OCI-LY3 (cell line): ENCODE measurements at regions not wholly inside any gene's neighbourhood (a gene's known extent, or its start where the extent isn't known, plus 50 kb on each side); places are given as distances from the start of the nearest gene placed in this dataset.
A peak's percentile ranks its signal among the peaks of the same experiment; 100 is the strongest.

Source experiments
- EZH2phosphoT487 ChIP-seq: fragments of 200-600 bp; shearing (Covaris generic); IDR thresholded peaks from 2 replicates; pipeline ENCODE4 v1.6.1; 2018; ENCODE audit warnings: antibody characterized with exemption, mixed run types, low read depth
- TF ChIP-seq, protein P1 (sequence below): fragments of 200-600, 300-600 bp; sonication (generic); IDR thresholded peaks from 2 replicates; pipeline ENCODE4 v1.5.1; 2014; ENCODE audit warnings: antibody characterized with exemption, low read length, low read depth

DNA sequence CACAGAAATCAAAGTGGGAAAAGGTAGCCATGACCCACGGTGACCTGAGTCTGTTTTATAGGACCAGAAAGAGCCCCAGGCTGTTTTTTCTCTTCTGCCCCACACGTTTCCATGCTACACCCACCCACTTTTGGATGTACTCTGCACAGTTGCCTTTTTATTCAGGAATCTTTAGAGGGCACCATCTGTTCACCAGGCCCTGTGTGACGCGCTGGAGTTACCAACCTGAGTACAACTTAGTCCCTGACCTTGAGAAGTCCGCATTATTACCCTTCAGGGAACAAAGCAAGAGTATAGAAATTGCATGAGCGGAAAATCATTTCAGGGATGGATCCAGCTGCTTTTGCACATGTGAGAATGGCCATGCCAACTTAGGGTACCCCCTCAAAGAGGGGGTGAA is 207.8 kb upstream of the GATB start:
- TF ChIP-seq, protein P1, sequence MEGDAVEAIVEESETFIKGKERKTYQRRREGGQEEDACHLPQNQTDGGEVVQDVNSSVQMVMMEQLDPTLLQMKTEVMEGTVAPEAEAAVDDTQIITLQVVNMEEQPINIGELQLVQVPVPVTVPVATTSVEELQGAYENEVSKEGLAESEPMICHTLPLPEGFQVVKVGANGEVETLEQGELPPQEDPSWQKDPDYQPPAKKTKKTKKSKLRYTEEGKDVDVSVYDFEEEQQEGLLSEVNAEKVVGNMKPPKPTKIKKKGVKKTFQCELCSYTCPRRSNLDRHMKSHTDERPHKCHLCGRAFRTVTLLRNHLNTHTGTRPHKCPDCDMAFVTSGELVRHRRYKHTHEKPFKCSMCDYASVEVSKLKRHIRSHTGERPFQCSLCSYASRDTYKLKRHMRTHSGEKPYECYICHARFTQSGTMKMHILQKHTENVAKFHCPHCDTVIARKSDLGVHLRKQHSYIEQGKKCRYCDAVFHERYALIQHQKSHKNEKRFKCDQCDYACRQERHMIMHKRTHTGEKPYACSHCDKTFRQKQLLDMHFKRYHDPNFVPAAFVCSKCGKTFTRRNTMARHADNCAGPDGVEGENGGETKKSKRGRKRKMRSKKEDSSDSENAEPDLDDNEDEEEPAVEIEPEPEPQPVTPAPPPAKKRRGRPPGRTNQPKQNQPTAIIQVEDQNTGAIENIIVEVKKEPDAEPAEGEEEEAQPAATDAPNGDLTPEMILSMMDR = 0 out of 2 replicates have a peak, but pooled peaks have one; percentile 9
- TF ChIP-seq EZH2phosphoT487 = no peak
